ENCODE measurements at regions not wholly inside any gene's neighbourhood (a gene's known extent, or its start where the extent isn't known, plus 50 kb on each side); places are given as distances from the start of the nearest gene placed in this dataset.
A peak's percentile ranks its signal among the peaks of the same experiment; 100 is the strongest.
"Not testable (repeated sequence)": the region's sequence is repeated elsewhere in the genome, so short reads cannot be mapped to it uniquely, and the experiment has no call there.

DNA sequence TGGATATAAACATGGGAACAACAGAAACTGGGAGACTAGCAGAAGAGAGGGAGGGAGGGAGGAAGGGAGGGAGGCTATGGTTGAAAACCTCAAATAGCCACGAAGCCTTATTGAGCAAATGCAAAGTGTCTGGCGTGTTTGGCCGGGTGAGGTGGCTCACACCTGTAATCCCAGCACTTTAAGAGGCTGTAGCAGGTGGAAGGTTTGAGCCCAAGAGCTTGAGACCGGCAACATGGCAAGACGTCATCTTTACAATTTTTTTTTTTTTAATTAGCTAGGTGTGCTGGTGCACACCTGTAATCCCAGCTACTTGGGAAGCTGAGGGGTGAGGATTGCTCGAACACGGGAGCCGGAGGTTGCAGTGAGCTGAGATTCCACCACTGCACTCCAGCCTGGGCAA lies 139.2 kb upstream of the TPTE start:
- not testable (repeated sequence) for H3K27ac Mint-ChIP-seq; H3K4me3 Mint-ChIP-seq; ATAC-seq; DNase-seq (ENCODE audit: low spot score); H3K4me1 Mint-ChIP-seq (ENCODE audit: low read depth in 2 of 2); H3K9me3 Mint-ChIP-seq; H3K27me3 Mint-ChIP-seq
- H3K36me3 Mint-ChIP-seq, result peaks cover 12% of the 10 kb centered on the region

DNA sequence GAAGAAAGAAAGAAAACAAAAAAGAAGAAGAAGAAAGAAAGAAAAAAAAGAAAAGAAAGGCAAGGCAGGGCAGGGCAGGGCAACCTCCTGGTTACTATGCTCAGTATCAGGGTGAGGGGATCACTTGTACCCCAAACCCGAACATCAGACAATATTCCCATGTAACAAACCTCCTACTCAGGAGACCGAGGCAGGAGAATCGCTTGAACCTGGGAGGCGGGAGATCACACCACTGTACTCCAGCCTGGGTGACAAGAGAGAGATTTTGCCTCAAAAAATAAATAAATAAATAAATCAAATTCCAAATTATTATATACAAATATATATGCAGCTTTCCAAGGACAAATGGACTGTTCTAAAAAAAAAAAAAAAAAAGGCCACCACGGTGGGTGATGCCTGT lies 138.8 kb upstream of the TPTE start:
- H3K4me1 Mint-ChIP-seq (ENCODE audit: low read depth in 2 of 2); H3K4me3 Mint-ChIP-seq; DNase-seq (ENCODE audit: low spot score); ATAC-seq; H3K27me3 Mint-ChIP-seq; H3K27ac Mint-ChIP-seq; H3K9me3 Mint-ChIP-seq: not testable (repeated sequence)
- H3K36me3 Mint-ChIP-seq, result peaks cover 12% of the 10 kb centered on the region

DNA sequence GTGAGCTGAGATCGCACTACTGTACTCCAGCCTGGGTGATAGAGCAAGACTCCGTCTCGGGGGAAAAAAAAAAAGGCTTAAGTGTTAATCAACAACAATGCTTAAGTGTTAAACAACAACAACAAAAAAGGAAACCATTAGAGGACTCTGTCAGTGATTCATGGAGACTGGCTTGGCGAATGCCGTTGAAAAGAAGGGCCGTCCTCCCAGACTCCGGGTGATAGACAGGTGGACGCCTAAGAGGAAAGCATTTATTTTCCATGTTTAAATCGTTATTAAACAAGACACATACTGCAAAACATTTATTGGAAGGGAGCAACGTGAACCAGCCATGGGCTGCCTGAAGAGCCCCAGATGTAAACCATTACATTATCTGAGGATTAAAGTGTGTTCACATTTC lies 137.8 kb upstream of the TPTE start:
- H3K9me3 Mint-ChIP-seq; DNase-seq (ENCODE audit: low spot score); H3K27me3 Mint-ChIP-seq; H3K4me3 Mint-ChIP-seq; ATAC-seq; H3K4me1 Mint-ChIP-seq (ENCODE audit: low read depth in 2 of 2); H3K36me3 Mint-ChIP-seq; H3K27ac Mint-ChIP-seq: not testable (repeated sequence)

DNA sequence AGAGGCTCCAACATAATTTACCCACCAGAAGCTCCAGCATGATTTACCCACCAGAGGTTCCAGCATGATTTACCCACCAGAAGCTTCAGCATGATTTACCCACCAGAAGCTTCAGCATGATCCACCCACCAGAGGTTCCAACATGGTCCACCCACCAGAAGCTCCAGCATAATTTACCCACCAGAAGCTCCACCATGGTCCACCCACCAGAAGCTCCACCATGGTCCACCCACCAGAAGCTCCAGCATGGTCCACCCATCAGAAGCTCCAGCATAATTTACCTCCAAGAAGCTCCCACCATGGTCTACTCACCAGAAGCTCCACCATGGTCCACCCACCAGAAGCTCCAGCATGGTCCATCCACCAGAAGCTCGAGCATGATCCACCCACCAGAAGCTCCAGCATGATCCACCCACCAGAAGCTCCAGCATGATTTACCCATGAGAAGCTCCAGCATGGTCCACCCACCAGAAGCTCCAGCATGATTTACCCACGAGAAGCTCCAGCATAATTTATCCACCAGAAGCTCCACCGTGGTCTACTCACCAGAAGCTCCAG lies 137.0 kb upstream of the TPTE start:
- not testable (repeated sequence) for H3K9me3 Mint-ChIP-seq; H3K27ac Mint-ChIP-seq; H3K4me1 Mint-ChIP-seq (ENCODE audit: low read depth in 2 of 2); ATAC-seq; H3K4me3 Mint-ChIP-seq; H3K36me3 Mint-ChIP-seq; H3K27me3 Mint-ChIP-seq; DNase-seq (ENCODE audit: low spot score)

DNA sequence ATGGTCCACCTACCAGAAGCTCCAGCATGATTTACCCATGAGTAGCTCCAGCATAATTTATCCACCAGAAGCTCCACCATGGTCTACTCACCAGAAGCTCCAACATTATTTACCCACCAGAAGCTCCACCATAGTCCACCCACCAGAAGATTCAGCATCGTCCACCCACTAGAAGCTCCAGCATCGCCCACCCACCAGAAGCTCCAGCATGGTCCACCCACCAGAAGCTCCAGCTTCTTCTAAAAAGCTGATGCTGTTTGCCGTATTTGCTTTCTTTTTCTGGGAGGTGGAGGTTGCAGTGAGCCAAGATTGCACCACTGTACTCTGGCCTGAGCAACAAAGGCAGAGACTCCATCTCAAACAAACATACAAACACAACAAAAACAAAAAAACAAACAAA lies 136.2 kb upstream of the TPTE start:
- not testable (repeated sequence) for H3K4me3 Mint-ChIP-seq; H3K36me3 Mint-ChIP-seq; H3K27ac Mint-ChIP-seq; DNase-seq (ENCODE audit: low spot score); H3K4me1 Mint-ChIP-seq (ENCODE audit: low read depth in 2 of 2); ATAC-seq; H3K9me3 Mint-ChIP-seq; H3K27me3 Mint-ChIP-seq

DNA sequence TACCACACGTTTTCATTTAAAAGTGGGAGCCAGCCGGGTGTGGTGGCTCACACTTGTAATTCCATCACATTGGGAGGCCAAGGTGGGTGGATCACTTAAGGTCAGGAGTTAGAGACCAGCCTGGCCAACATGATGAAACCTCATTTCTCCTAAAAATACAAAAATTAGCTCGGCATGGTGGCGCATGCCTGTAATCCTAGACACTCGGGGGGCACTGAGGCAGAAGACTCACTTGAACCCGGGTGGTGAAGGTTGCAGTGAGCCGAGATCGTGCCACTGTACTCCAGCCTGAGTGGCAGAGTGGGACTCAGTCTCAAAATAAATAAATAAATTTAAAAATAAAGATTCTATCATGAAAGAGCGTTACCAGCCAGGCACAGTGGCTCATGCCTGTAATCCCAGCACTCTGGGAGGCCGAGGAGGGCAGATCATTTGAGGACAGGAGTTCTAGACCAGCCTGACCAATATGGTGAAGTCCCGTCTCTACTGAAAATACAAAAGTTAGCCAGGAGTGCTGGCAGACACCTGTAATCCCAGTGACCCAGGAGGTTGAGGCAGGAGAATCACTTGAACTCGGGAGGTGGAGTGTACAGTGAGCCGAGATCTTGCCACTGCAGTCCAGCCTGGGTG lies 135.4 kb upstream of the TPTE start:
- H3K4me1 Mint-ChIP-seq (ENCODE audit: low read depth in 2 of 2); H3K27me3 Mint-ChIP-seq; DNase-seq (ENCODE audit: low spot score); H3K4me3 Mint-ChIP-seq; H3K27ac Mint-ChIP-seq; H3K36me3 Mint-ChIP-seq; H3K9me3 Mint-ChIP-seq: not testable (repeated sequence)
- ATAC-seq, result peak in 1 of 2 donors; percentile 18

DNA sequence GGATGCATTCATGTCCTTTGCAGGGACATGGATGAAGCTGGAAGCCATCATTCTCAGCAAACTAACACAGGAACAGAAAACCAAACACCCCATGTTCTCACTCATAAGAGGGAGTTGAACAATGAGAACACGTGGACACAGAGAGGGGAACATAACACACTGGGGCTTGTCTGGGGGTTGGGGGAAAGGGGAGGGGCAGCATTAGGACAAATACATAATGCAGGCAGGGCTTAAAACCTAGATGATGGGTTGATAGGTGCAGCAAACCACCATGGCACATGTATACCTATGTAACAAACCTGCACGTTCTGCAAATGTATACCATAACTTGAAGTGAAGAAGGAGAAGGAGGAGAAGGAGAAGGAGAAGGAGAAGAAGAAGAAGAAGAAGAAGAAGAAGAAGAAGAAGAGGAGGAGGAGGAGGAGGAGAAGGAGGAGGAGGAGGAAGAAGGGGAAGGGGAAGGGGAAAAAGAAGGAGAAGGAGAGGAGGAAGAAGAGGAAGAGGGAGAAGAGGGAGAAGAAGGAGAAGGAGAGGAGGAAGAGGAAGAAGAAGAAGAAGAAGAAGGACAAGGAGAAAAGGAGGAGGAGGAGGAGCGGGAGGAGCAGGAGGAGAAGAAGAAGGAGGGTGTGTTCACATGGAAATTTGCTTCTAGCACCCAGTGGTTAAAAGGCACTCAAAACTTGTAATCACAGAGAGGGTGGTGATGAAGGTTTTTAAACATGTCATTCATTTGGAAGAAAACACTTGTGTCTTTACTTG lies 133.5 kb upstream of the TPTE start:
- not testable (repeated sequence) for H3K4me1 Mint-ChIP-seq (ENCODE audit: low read depth in 2 of 2); H3K27me3 Mint-ChIP-seq; DNase-seq (ENCODE audit: low spot score); H3K4me3 Mint-ChIP-seq; ATAC-seq; H3K36me3 Mint-ChIP-seq; H3K9me3 Mint-ChIP-seq; H3K27ac Mint-ChIP-seq

DNA sequence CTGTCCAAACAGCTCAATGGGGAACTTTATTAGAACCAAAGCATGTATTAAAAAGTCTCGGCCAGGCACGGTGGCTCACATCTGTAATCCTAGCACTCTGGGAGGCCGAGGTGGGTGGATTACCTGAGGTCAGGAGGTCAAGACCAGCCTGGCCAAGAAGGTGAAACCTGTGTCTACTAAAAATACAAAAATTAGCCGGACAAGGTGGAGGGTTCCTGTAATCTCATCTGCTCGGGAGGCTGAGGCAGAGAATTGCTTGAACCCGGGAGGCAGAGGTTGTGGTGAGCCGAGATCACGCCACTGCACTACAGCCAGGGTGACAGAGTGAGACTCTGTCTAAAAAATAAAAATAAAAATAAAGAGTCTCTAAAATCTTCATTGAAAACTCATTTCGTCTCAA lies 132.8 kb upstream of the TPTE start:
- H3K9me3 Mint-ChIP-seq, H3K36me3 Mint-ChIP-seq, H3K27ac Mint-ChIP-seq: not testable (repeated sequence)

DNA sequence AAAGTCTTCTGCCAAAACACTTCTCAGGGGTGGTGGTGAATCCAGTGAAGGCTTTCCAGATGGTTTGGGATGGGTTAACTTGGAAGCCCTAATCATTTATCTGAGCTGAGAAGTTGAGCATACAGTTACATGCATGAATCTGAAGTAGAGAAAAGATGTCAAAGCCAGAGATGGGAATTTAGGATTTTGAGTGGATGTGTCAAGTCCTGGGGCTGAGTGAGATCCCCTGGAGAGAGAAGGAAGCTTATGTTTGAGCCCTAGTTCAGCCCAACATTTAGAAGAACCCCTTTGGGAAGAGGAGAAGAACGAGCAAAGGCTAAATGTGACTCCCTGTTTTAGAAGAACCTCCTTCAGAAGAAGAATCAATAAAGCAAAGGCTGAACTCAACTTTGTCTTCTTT lies 129.1 kb upstream of the TPTE start:
- DNase-seq (ENCODE audit: low spot score); H3K27ac Mint-ChIP-seq; H3K4me1 Mint-ChIP-seq (ENCODE audit: low read depth in 2 of 2); H3K4me3 Mint-ChIP-seq; H3K9me3 Mint-ChIP-seq; H3K36me3 Mint-ChIP-seq; H3K27me3 Mint-ChIP-seq: not testable (repeated sequence)
- peak in 1 of 2 donors; percentile 8 for ATAC-seq

More for the DNA sequence above, 132.8 kb upstream of the TPTE start:
- H3K4me3 Mint-ChIP-seq; ATAC-seq; H3K4me1 Mint-ChIP-seq (ENCODE audit: low read depth in 2 of 2); DNase-seq (ENCODE audit: low spot score); H3K27me3 Mint-ChIP-seq: not testable (repeated sequence)

DNA sequence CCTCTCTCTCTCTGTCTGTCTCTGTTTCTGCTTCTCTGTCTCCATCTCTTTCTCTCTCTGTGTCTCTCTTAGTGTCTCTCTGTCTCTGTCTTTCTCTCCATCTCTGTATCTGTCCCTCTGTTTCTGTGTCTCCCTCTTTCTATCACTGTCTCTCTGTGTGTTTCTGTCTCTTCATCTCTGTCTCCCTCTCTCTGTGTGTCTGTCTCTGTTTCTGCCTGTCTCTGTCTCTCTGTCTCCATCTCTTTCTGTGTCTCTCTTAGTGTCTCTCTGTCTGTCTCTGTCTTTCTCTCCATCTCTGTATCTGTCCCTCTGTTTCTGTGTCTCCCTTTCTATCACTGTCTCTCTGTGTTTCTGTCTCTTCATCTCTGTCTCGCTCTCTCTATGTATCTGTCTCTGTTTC lies 125.4 kb upstream of the TPTE start:
- ATAC-seq; H3K4me1 Mint-ChIP-seq (ENCODE audit: low read depth in 2 of 2); H3K4me3 Mint-ChIP-seq; H3K36me3 Mint-ChIP-seq; H3K9me3 Mint-ChIP-seq; H3K27me3 Mint-ChIP-seq; H3K27ac Mint-ChIP-seq; DNase-seq (ENCODE audit: low spot score): not testable (repeated sequence)

DNA sequence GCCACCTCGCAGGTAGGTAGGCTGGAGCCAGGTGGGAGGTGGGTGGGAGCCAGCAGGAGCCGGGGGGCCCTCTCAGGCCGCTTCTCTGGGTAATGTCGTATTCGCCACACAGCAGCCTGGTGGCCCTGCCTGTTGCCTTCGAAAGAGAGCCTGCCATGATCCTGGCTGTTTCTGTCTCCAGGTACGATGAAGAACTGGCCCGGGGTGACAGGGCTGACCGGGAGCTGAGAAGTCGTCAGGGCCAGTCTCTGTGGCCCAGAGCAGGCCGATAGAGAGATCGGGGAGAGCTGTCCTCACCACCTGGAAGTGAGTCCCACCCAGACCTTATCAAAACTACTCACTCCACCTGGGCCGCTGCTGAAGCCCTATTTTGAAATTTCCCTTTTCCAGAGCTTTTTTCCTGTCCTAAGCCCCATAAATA lies 123.9 kb upstream of the TPTE start:
- ATAC-seq, result peak; percentile 2 to 4
- H3K9me3 Mint-ChIP-seq; H3K27me3 Mint-ChIP-seq; H3K4me3 Mint-ChIP-seq; DNase-seq (ENCODE audit: low spot score); H3K27ac Mint-ChIP-seq; H3K4me1 Mint-ChIP-seq (ENCODE audit: low read depth in 2 of 2); H3K36me3 Mint-ChIP-seq: not testable (repeated sequence)

DNA sequence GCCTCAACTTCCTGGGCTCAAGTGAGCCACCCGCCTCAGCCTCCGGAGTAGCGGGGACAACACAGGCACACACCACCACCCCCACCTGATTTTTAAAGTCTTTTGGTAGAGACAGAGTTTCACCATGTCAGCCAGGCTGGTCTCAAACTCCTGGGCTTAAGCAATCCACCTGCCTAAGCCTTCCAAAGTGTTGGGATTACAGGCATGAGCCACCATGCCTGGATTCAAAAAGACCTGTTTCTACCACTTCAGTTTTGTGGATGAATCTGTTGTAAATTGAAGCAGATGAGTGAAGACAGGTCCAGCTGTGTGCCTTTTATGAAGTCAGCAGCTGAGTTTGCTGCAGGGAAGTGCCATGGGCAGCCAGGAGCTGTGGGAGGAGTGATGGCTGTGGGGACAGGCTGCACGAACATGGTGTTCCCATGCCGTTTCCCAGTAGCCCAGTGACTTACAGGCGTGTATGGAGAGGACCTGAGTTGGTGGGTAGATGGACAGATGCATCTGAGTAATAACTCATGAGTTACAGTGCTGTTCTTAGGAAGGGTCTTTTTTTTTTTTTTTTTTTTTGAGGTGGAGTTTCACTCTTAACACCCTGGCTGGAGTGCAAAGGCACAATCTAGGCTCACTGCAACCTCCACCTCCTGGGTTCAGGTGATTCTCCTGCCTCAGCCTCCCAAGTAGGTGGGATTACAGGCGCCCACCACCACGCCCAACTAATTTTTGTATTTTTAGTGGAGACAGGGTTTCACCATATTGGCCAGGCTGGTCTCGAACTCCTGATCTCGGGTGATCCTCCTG lies 122.5 kb upstream of the TPTE start:
- H3K4me3 Mint-ChIP-seq; ATAC-seq; H3K27me3 Mint-ChIP-seq; DNase-seq (ENCODE audit: low spot score); H3K4me1 Mint-ChIP-seq (ENCODE audit: low read depth in 2 of 2); H3K27ac Mint-ChIP-seq; H3K36me3 Mint-ChIP-seq; H3K9me3 Mint-ChIP-seq: not testable (repeated sequence)

DNA sequence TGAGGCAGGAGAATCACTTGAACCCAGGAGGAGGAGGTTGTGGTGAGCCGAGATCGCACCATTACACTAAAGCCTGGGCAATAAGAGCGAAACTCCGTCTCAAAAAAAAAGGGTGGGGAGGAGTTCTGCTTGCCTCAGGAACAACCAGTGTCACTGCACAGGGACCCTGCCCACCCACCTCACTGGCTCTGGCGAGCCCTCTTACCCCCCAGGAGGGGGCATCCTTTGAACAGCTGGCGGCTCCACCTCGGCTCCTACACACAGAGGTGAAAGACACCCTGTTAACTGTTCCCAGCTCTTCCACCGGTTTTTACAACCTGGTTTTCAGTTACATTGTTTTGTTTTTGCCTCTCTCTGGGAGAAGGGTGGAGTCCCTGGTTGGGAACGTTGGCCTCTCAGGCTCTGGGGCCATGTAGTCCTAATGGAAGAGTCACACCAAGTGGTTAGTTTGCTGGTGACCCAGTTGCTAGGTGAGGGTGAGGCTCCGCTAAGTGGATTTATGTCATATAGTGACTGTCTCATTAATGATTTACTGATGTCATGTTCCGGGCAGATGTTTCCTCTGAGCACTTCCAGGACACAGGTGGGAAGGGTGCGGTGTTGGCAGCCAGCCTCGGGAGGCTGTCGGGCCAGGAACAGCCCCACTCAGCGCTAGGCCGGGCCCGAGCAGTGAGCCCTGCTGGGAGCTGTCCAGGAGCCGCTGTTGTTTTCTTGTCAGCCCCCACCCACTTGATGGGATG lies 120.6 kb upstream of the TPTE start:
- peaks cover 11% of the 10 kb centered on the region for H3K36me3 Mint-ChIP-seq
- peaks cover 13% of the 10 kb centered on the region for H3K9me3 Mint-ChIP-seq
- H3K27ac Mint-ChIP-seq; H3K4me3 Mint-ChIP-seq; DNase-seq (ENCODE audit: low spot score); H3K27me3 Mint-ChIP-seq; H3K4me1 Mint-ChIP-seq (ENCODE audit: low read depth in 2 of 2): not testable (repeated sequence)
- peak; percentile 12 to 26 for ATAC-seq
